ENCODE measurements at regions not wholly inside any gene's neighbourhood (a gene's known extent, or its start where the extent isn't known, plus 50 kb on each side); places are given as distances from the start of the nearest gene placed in this dataset.

DNA sequence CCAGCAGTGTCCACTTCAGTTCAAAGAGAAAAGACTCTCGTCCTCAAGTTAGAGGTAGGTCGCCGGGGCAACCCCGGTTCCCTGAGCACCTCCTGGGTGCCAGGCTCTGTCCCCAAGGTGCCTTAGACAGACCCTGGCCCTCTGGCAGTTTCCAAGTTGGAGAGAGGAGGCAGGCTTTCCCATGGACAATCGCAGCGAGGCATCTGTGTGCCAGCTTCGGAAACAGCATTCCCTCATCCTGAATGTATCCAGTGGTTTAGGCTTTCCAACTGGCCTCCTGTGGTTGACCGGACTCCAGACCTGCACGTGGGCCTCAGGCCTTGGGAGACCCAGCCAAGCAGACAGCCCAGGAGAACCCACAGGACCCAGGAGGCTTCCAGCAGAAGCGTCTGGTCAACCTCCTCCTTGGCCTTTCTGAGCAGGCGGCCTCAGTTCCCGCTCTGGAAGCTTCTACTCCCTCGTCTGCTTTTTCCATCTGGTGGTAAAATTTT lies 70.3 kb downstream of the KCNF1 start:
- no peak for DNase-seq
- no peak overlapping the region for H2BK12ac ChIP-seq (ENCODE audit: insufficient read length, low read depth, low read length)
- no peak overlapping the region for H2AFZ ChIP-seq (ENCODE audit: low read length)
- no peak overlapping the region for H2AK5ac ChIP-seq (ENCODE audit: insufficient read length, low read length)
- TF ChIP-seq CTCF (conservative IDR thresholded peaks at IDR 0.05), result no peak
- H2BK5ac ChIP-seq (ENCODE audit: insufficient read length, low read length), result no peak overlapping the region
- H2BK20ac ChIP-seq (ENCODE audit: low read depth, low read length, poor library complexity, severe bottlenecking), result no peak overlapping the region
- Mint-ChIP-seq H3K9me3 (no peaks in the 10 kb centered on the region), H3K27ac (no peak overlapping the region), H3K27me3 (ENCODE audit: low read depth) (peaks cover 6% of the 10 kb centered on the region), H3K36me3 (ENCODE audit: insufficient read depth in 1 of 3, low read depth in 3 of 3) (no peaks in the 10 kb centered on the region), H3K4me1 (peaks cover 17 to 23% of the 10 kb centered on the region in 2 experiments), H3K4me3 (no peak overlapping the region)
- H3K23ac ChIP-seq (ENCODE audit: insufficient read length, low read depth, low read length), result no peak overlapping the region
- no peaks in the 10 kb centered on the region for H3K9me3 ChIP-seq (ENCODE audit: control insufficient read depth, low read depth, low read length)
- no peaks in the 10 kb centered on the region for H3K27me3 ChIP-seq (ENCODE audit: insufficient read depth, low read length)
- H3K27ac ChIP-seq (ENCODE audit: insufficient read length, low read depth, low read length), result no peak overlapping the region
- no peak overlapping the region for H2BK120ac ChIP-seq (ENCODE audit: low read depth, low read length, poor library complexity, severe bottlenecking)
- no peaks in the 10 kb centered on the region for H3K79me2 ChIP-seq (ENCODE audit: insufficient read depth, low read length)
- no CpG with 5 or more reads among the region's 13 CpGs for WGBS (ENCODE audit: extremely low coverage, insufficient read length, low lambda C conversion rate)
- H4K91ac ChIP-seq (ENCODE audit: insufficient read length, low read depth, low read length), result no peak overlapping the region
- no peak overlapping the region; the same call in 1 of the 2 replicates for H2BK15ac ChIP-seq (ENCODE audit: low read depth, low read length)
- no peak overlapping the region for H3K4ac ChIP-seq (ENCODE audit: low read depth, low read length)
- no peak overlapping the region for H3K9ac ChIP-seq (ENCODE audit: extremely low read depth, insufficient read length, low read length)
- H3K18ac ChIP-seq (ENCODE audit: insufficient read length, low read depth, low read length), result no peak overlapping the region
- no peak overlapping the region for H4K5ac ChIP-seq (ENCODE audit: insufficient read length, low read depth, low read length)
- no peaks in the 10 kb centered on the region for H3K79me1 ChIP-seq (ENCODE audit: insufficient read depth, low read depth, low read length, poor library complexity, severe bottlenecking)
- no peaks in the 10 kb centered on the region for H3K4me1 ChIP-seq (ENCODE audit: insufficient read depth, low read length)
- no peaks in the 10 kb centered on the region for H3K23me2 ChIP-seq (ENCODE audit: insufficient read length, low read depth, low read length, poor library complexity, severe bottlenecking)
- H4K8ac ChIP-seq (replicated peaks; ENCODE audit: insufficient read length, low read depth, low read length), result no peak overlapping the region
- H3T11ph ChIP-seq (ENCODE audit: low read length), result no peak overlapping the region
- no peaks in the 10 kb centered on the region for H4K20me1 ChIP-seq (ENCODE audit: control insufficient read depth, insufficient read depth, insufficient read length)
- no peak overlapping the region for H3K56ac ChIP-seq (ENCODE audit: insufficient read length, low read depth, low read length)
- no peak overlapping the region for H3K14ac ChIP-seq (ENCODE audit: insufficient read depth, low read length)
- no peak overlapping the region for H3K4me2 ChIP-seq (ENCODE audit: insufficient read depth, insufficient read length, low read length)
